Activated CD4-positive, alpha-beta T cell treated with anti-CD3 and anti-CD28 coated beads, Interleukin-2, Interleukin-4, amounts not matched to agents 100 ng/mL and 50 ng/mL, durations not matched to agents 16 hours and 8 hours (primary cell): ENCODE measurements at regions not wholly inside any gene's neighbourhood (a gene's known extent, or its start where the extent isn't known, plus 50 kb on each side); places are given as distances from the start of the nearest gene placed in this dataset.
"Not testable (repeated sequence)": the region's sequence is repeated elsewhere in the genome, so short reads cannot be mapped to it uniquely, and the experiment has no call there.

ENCODE experiments used
- DNase-seq: peaks from one replicate; pipeline ENCODE4 v3.0.0-alpha.2; 2020; ENCODE audit warnings: low spot score

- no peak for DNase-seq
Observed at GRCh38 chr14:82720431-82720830, 1186.8 kb upstream of the SEL1L start.

DNA sequence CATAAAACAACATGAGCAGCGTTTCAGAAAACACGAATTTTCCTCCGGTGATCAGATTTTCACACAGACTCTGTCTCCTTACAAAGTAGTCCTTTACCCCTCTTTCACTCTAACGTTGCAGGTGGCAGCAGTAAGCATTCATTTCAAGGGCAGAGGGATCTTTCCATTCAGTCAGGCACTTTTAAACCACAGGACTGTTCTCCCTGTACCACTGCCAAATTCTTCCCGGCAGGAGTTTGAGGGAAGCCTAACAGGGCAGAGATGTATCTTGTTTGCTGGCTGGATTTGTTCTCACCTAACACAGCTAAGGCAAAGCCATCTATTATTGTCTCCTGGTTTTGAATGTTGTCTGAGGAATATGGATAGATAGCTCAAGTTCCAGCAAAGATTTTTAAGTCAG is 1187.3 kb upstream of the SEL1L start:
- DNase-seq, result no peak

GRCh38 chr14:82724316-82724715 is 1190.7 kb upstream of the SEL1L start:
- no peak for DNase-seq

DNA sequence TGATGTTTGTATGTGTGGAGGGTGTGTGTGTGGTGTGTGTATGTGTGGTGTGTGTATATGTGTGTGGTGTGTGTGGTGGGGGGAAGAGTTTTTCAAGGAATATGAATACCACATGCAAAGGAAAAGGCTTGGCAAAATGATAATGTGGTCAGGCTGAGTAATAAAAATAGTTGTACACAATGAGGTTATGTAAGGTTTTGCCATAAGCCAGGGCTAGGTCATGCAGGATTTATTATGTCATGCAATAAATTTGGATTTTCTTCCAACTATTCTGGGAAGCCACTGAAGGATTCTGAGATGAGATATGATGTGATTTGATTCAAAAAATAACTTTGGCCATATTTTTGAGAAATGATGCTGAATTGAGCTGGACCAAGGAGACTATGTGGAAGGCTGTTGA is 1191.6 kb upstream of the SEL1L start:
- DNase-seq, result no peak

DNA sequence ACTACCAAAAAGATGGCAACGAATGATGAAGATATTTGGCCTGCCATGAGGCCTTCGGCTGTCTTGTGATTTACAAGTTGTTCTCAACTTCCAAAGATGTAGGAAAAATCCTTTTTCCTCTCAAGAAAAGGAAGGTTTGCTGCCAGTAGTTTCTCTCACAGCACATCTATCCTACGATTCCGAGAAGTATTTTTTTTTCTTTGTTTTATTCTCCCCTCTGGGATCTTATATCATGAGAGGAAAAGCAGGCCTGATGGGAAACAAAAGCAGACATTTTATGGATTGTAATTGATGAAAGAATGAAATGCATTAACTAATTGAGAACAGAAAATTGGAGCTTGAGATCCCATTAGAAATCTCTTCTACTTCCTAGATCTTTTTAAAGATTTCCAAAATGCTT is 1197.9 kb upstream of the SEL1L start:
- no peak for DNase-seq

- DNase-seq, result no peak
Observed at GRCh38 chr14:82740547-82740946, 1206.9 kb upstream of the SEL1L start.

- DNase-seq, result no peak
Observed at GRCh38 chr14:82755476-82755875, 1221.8 kb upstream of the SEL1L start.

- no peak for DNase-seq
Observed at GRCh38 chr14:82755923-82756322, 1222.3 kb upstream of the SEL1L start.

GRCh38 chr14:82757776-82758175 is 1224.1 kb upstream of the SEL1L start:
- DNase-seq, result no peak

- DNase-seq, result no peak
Observed at GRCh38 chr14:82759656-82760055, 1226.0 kb upstream of the SEL1L start.

DNA sequence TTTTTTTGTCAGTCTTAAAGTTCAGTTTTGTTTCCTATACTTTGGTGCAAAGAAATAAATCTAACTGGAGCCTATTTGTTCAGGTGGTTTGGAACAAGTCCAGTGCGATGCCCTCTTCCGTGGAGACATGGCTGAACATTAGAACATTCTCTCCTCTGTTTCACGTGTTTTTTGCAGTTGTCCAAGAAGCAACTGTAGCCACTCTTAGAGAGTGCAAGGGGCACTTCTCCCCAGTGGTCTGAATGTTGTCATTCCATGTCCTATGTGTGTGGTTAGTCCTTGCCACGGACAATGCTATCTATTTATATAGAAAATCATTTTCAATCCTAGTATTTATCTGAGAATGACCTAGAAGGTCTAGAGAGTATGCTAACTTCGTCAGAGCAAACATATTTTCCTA is 1232.5 kb upstream of the SEL1L start:
- no peak for DNase-seq

GRCh38 chr14:82766996-82767395 is 1233.3 kb upstream of the SEL1L start:
- DNase-seq, result no peak

GRCh38 chr14:82776958-82777357 is 1243.3 kb upstream of the SEL1L start:
- no peak for DNase-seq

- DNase-seq, result no peak
Observed at GRCh38 chr14:82778008-82778590, 1244.4 kb upstream of the SEL1L start.

DNA sequence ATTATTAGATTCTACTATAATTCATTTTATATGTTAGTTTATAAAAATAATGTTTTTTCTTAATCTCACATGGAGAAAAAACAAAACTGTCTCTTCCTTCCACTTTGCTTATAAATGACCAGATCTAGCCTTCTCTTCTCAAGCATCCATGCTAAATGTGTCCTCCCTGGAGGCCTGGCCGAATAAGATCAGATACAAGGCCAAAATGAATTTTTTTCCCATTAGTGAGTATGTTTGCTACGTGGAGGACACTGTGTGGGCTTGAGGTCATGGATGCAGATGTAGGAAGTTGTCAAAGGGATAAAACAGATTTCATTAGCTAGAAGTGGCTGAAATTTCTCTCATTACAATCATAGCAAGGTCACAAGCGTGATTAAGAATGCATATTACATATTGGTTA is 1244.9 kb upstream of the SEL1L start:
- no peak for DNase-seq

DNA sequence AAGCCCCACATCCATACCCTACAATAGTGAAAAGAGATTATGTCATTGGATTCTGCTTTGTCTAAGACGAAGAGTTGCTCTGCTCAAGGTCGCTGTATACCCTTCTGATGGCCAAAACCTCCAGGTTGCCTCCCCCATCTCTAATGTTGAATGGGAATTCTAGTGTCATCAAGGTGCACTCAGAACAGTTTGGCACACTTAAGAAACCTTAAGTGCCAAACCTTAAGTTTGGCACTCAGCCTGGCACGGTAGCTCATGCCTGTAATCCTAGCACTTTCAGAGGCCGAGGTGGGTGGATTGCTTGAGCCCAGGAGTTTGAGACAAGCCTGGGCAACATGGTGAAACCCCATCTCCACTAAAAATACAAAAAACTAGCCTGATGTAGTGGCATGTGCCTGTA is 1245.6 kb upstream of the SEL1L start:
- no peak for DNase-seq

GRCh38 chr14:82785756-82786482 is 1252.3 kb upstream of the SEL1L start:
- no peak for DNase-seq

GRCh38 chr14:82786483-82786880 is 1252.8 kb upstream of the SEL1L start:
- no peak for DNase-seq

- DNase-seq, result no peak
Observed at GRCh38 chr14:82796086-82796485, 1262.4 kb upstream of the SEL1L start.

DNA sequence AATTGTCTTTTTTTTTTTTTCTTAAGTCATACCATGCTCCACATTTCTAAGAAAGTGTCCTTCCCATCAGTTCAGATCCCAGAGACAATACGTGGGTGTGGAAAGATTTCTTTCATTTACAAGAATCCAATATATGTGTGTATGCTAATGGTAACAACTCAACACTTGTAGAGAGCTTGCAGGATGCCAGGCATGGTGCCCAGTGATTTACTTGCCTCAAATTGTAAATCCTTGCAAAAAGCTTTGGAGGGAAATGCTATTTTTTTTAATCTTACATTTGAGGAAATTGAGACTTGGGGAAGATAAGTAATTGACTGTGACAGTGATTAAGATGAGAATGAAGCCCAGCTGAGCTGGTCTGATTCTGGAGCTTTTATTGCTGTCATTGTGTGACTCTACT is 1264.6 kb upstream of the SEL1L start:
- no peak for DNase-seq

- DNase-seq, result no peak
Observed at GRCh38 chr14:82805892-82806825, 1272.5 kb upstream of the SEL1L start.

DNA sequence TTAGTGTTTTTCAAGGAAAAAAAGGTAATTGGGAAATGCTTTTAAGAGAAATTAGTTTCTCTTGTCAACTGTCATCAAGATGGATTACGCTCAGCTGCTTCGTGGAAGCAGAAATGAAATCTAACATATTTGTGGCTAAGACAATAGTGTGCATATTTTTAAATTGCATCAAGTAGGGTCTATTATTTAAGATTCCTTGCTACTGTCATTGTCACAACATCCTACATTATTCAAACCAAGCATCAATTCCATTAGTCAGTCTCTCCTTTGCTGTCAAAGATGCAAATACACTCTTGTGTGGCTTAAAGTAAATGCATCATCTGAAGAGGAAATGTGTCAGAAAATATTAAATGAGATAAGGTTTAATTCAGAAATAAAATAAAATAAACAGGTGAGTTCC is 1277.6 kb upstream of the SEL1L start:
- DNase-seq, result no peak

GRCh38 chr14:82814339-82814738 is 1280.7 kb upstream of the SEL1L start:
- not testable (repeated sequence) for DNase-seq
